Stimulated activated naive B cell treated with anti-CD40 and anti-IgM and Interleukin-4, amounts not matched to agents 10 μg/mL and 1 μg/mL and 100 μg/mL, for 72 hours (primary cell): ENCODE measurements at regions not wholly inside any gene's neighbourhood (a gene's known extent, or its start where the extent isn't known, plus 50 kb on each side); places are given as distances from the start of the nearest gene placed in this dataset.
"Not testable (repeated sequence)": the region's sequence is repeated elsewhere in the genome, so short reads cannot be mapped to it uniquely, and the experiment has no call there.

Source experiments
- ATAC-seq, 2 donors: fragments of 150-1000 bp; cut with Tn5 transposase; replicated peaks; 2 replicates each; pipeline ENCODE4 v1.10.0; 2021; ENCODE audit warnings: moderate library complexity in 1 of 2
- DNase-seq: peaks from one replicate; pipeline ENCODE4 v3.0.0; 2021
- H3K27ac Mint-ChIP-seq: one replicate; pipeline ENCODE4 v1.8.0; 2022; ENCODE audit warnings: mild to moderate bottlenecking, mixed read lengths
- H3K27me3 Mint-ChIP-seq, 2 donors: one replicate each; pipeline ENCODE4 v1.8.0; 2022; ENCODE audit warnings: mixed read lengths in 2 of 2
- H3K36me3 Mint-ChIP-seq, 2 donors: one replicate each; pipeline ENCODE4 v1.8.0; 2022; ENCODE audit warnings: mixed read lengths in 2 of 2, mild to moderate bottlenecking in 1 of 2
- H3K4me1 Mint-ChIP-seq, 2 donors: one replicate each; pipeline ENCODE4 v1.8.0; 2022; ENCODE audit warnings: mixed read lengths in 2 of 2, mild to moderate bottlenecking in 1 of 2
- H3K4me3 Mint-ChIP-seq, 2 donors: one replicate each; pipeline ENCODE4 v1.8.0; 2022; ENCODE audit warnings: mild to moderate bottlenecking in 2 of 2, mixed read lengths in 2 of 2, moderate library complexity in 1 of 2
- H3K9me3 Mint-ChIP-seq, 2 donors: one replicate each; pipeline ENCODE4 v1.8.0; 2022; ENCODE audit warnings: mixed read lengths in 2 of 2, mild to moderate bottlenecking in 1 of 2

DNA sequence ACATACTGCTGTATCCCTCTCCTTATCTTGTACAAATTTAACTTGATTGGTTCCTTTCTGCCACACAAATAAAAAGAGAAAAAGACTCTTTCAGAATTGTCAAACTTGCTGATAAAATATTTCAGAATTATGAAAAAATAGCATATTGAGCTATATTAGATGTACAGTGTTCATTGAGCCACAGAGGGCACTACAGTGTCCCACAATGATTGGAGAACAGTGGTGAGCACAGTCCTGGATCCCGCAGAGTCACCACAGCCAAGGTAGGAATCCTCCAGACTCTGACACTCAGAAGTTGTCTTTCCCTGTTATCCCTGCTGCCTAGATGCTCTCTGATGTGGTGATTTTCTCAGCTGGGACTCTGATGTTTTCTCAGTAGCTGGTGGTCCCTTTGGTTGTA, 1281.3 kb upstream of the ZEB2 start:
- Mint-ChIP-seq H3K9me3 (no peaks in the 10 kb centered on the region), H3K27ac (no peak overlapping the region)

DNA sequence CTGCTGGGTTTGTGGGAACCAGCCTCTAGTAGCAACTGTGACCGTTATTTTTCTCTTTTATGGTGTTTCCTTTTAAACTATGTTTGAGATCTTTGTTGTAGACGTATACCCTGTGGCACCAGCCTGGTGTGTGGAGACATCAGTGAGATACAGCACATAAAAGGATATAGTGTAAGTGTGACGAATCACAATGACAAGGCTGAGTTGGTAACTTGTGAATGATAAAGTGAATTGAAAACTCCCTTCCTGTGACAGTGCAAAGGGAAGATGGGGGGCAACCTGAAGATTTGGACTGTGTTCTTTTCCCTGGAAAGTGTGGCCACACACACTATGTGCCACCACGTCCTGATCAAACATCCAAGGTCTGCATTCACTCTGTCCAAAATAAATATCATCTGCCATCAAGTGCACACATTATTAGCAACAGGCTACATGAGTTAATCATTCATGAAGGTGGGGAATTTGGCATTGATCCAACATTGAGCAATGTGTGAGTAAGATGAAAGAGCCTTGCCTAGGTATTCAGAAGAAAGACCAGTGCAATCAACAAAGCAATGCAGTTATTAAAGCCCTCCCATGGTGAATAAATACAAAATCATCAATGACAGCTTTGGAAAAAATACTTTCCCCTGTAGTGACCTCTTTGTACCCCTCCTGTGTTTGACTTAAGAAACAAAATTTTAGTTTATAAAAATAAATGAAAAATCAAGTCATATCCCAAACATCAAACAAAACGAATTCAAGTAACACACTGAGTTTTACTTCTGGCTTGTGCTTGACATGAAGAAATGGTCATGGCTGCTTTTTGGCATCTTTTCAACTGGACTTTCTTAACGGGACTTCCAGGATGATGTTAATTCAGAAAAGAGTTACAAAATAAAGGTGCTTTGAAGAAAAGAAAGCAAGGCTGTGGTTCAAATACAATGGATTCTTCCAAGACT, 1280.5 kb upstream of the ZEB2 start:
- ATAC-seq (no peak), DNase-seq (no peak)
- H3K36me3 Mint-ChIP-seq: no peaks in the 10 kb centered on the region
- H3K4me1 Mint-ChIP-seq: no peaks in the 10 kb centered on the region
- peaks cover 0 to 3% of the 10 kb centered on the region in 2 donors for H3K27me3 Mint-ChIP-seq
- no peaks in the 10 kb centered on the region for H3K9me3 Mint-ChIP-seq
- no peak overlapping the region for H3K4me3 Mint-ChIP-seq
- H3K27ac Mint-ChIP-seq: no peak overlapping the region

More for the DNA sequence above, 1281.3 kb upstream of the ZEB2 start:
- no peak overlapping the region for H3K4me3 Mint-ChIP-seq
- DNase-seq: no peak
- H3K36me3 Mint-ChIP-seq: no peaks in the 10 kb centered on the region
- H3K27me3 Mint-ChIP-seq: peaks cover 0 to 3% of the 10 kb centered on the region in 2 donors
- ATAC-seq: no peak
- H3K4me1 Mint-ChIP-seq: no peaks in the 10 kb centered on the region

- DNase-seq (no peak), ATAC-seq (no peak)
- H3K36me3 Mint-ChIP-seq: no peaks in the 10 kb centered on the region
- H3K27ac Mint-ChIP-seq: no peak overlapping the region
- H3K4me3 Mint-ChIP-seq: no peak overlapping the region
- no peaks in the 10 kb centered on the region for H3K9me3 Mint-ChIP-seq
- peaks cover 0 to 3% of the 10 kb centered on the region in 2 donors for H3K27me3 Mint-ChIP-seq
- H3K4me1 Mint-ChIP-seq: no peaks in the 10 kb centered on the region
These were observed 1279.7 kb upstream of the ZEB2 start for GRCh38 chr2:145799595-145800108.

GRCh38 chr2:145798419-145798818, 1278.5 kb upstream of the ZEB2 start:
- ATAC-seq (no peak), DNase-seq (no peak)
- Mint-ChIP-seq H3K4me1 (no peaks in the 10 kb centered on the region), H3K36me3 (no peaks in the 10 kb centered on the region), H3K27me3 (peaks cover 0 to 3% of the 10 kb centered on the region in 2 donors), H3K9me3 (no peaks in the 10 kb centered on the region), H3K4me3 (no peak overlapping the region), H3K27ac (no peak overlapping the region)

GRCh38 chr2:145797692-145798091, 1277.8 kb upstream of the ZEB2 start:
- Mint-ChIP-seq H3K36me3 (no peaks in the 10 kb centered on the region), H3K9me3 (no peaks in the 10 kb centered on the region), H3K4me1 (no peaks in the 10 kb centered on the region), H3K27ac (no peak overlapping the region), H3K4me3 (no peak overlapping the region), H3K27me3 (peaks cover 0 to 3% of the 10 kb centered on the region in 2 donors)
- ATAC-seq (no peak), DNase-seq (no peak)

- H3K4me1 Mint-ChIP-seq: no peaks in the 10 kb centered on the region
- H3K4me3 Mint-ChIP-seq: no peak overlapping the region
- H3K27ac Mint-ChIP-seq: no peak overlapping the region
- no peak for ATAC-seq
- no peaks in the 10 kb centered on the region for H3K36me3 Mint-ChIP-seq
- H3K27me3 Mint-ChIP-seq: no peaks in the 10 kb centered on the region
- no peak for DNase-seq
- H3K9me3 Mint-ChIP-seq: peaks cover 0 to 2% of the 10 kb centered on the region in 2 donors
These were observed 1272.8 kb upstream of the ZEB2 start for GRCh38 chr2:145792745-145793144.

- H3K27ac Mint-ChIP-seq: no peak overlapping the region
- DNase-seq (no peak), ATAC-seq (no peak)
- no peak overlapping the region for H3K4me3 Mint-ChIP-seq
- H3K9me3 Mint-ChIP-seq: peaks cover 0 to 10% of the 10 kb centered on the region in 2 donors
- no peaks in the 10 kb centered on the region for H3K36me3 Mint-ChIP-seq
- H3K27me3 Mint-ChIP-seq: no peaks in the 10 kb centered on the region
- peaks cover 0 to 8% of the 10 kb centered on the region in 2 donors for H3K4me1 Mint-ChIP-seq
These were observed 1269.7 kb upstream of the ZEB2 start for GRCh38 chr2:145789636-145790035.

DNA sequence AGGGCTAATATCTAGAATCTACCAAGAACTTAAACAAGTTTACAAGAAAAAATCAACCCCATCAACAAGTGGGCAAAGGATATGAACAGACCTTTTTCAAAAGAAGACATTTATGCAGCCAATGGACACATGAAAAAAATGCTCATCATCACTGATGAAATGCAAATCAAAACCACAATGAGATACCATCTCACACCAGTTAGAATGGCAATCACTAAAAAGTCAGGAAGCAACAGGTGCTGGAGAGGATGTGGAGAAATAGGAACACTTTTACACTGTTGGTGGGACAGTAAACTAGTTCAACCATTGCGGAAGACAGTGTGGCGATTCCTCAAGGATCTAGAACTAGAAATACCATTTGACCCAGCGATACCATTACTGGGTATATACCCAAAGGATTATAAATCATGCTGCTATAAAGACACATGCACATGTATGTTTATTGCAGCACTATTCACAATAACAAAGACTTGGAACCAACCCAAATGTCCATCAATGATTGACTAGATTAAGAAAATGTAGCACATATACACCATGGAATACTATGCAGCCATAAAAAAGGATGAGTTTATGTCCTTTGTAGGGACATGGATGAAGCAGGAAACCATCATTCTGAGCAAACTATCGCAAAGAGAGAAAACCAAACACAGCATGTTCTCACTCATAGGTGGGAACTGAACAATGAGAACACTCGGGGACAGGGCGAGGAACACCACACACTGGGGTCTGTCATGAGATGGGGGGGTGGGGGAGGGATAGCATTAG, 1267.9 kb upstream of the ZEB2 start:
- not testable (repeated sequence) for H3K27ac Mint-ChIP-seq, H3K4me3 Mint-ChIP-seq, DNase-seq, H3K4me1 Mint-ChIP-seq, H3K27me3 Mint-ChIP-seq, ATAC-seq, H3K36me3 Mint-ChIP-seq
- H3K9me3 Mint-ChIP-seq: peaks cover 0 to 14% of the 10 kb centered on the region in 2 donors

DNA sequence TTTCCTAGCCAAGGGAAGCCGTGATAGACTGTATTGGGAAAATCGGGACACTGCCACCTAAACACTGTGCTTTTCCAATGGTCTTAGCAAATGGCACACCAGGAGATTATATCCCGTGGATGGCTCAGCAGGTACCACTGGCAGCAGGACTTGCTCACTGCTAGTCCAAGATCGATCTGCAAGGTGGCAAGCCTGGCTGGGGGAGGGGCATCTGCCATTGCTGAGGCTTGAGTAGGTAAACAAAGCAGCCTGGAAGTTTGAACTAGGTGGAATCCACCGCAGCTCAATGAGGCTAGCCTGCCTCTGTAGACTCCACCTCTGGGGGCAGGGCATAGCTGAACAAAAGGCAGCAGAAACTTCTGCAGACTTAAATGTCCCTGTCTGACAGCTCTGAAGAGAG, 1262.7 kb upstream of the ZEB2 start:
- not testable (repeated sequence) for H3K4me1 Mint-ChIP-seq, H3K27ac Mint-ChIP-seq, H3K36me3 Mint-ChIP-seq, DNase-seq, H3K4me3 Mint-ChIP-seq, ATAC-seq
- Mint-ChIP-seq H3K9me3 (peaks cover 0 to 14% of the 10 kb centered on the region in 2 donors), H3K27me3 (peaks cover 15 to 22% of the 10 kb centered on the region in 2 donors)

DNA sequence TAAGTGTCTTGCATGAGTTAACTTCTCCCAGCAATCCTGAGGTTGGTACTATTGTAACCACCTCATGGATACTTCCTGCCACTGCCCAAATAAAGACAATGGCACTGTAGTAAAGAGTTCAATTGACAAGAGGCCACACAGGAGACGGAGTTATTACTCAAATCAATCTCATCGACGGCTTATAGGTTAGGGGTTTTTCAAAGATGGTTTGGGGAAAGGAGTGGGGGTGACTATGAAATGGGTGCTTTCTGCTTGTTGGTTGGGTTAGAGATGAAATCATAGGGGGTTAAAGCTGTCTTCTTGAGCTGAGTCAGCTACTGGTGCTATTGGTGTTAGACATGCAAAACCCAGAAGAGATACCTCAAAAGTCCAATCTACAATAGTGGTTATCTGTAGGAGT, 1258.0 kb upstream of the ZEB2 start:
- H3K27me3 Mint-ChIP-seq: peaks cover 6 to 14% of the 10 kb centered on the region in 2 donors
- H3K36me3 Mint-ChIP-seq: no peaks in the 10 kb centered on the region
- H3K9me3 Mint-ChIP-seq: peaks cover 0 to 2% of the 10 kb centered on the region in 2 donors
- peaks cover 0 to 2% of the 10 kb centered on the region in 2 donors for H3K4me1 Mint-ChIP-seq
- DNase-seq (no peak), ATAC-seq (peak in 1 of 2 donors; percentile 51)
- no peak overlapping the region for H3K27ac Mint-ChIP-seq
- H3K4me3 Mint-ChIP-seq: no peak overlapping the region

DNA sequence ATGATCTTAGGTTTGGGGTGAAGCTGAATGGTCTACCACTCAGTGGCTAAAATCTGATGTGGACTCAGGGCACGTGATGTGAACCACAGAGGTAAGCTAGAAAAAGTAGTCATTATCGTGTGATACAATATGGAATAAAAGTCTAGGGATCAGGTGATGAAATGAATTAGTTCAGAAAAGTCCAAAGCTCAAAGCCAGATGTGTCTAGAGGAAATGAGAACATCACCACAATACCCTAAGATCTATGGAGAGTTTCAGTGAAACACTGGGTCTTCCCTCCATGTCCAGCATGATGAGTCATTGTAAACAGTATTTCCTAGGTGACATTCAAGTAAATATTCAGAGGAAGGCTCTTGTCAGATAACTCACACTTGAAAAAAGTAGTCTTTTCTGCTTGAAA, 1257.4 kb upstream of the ZEB2 start:
- Mint-ChIP-seq H3K4me3 (no peak overlapping the region), H3K36me3 (no peaks in the 10 kb centered on the region), H3K9me3 (peaks cover 0 to 1% of the 10 kb centered on the region in 2 donors), H3K4me1 (peaks cover 0 to 2% of the 10 kb centered on the region in 2 donors), H3K27me3 (peaks cover 5 to 13% of the 10 kb centered on the region in 2 donors), H3K27ac (peak overlapping the region; percentile 16)
- peak in 1 of 2 donors; percentile 43 for ATAC-seq
- DNase-seq: no peak

DNA sequence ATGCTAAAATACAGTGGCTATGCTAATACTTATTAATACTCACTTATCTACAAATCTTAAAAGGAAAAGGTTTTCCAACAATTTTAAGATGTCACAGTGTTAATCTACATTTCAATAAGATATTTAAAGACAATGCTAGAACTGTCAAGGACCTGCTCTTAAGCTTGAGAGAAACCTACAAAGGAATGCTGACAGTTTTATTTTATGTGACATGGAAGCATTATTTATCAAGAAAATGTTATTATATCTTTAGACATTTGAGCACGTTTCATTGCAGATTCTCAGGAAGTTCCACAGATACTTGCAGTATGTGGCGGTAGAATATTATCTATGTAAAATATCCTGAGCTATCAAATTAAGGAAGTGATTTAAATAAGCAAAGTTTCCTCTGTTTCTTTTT, 1255.7 kb upstream of the ZEB2 start:
- no peak for DNase-seq
- ATAC-seq: no peak
- H3K4me3 Mint-ChIP-seq: no peak overlapping the region
- peaks cover 0 to 2% of the 10 kb centered on the region in 2 donors for H3K27me3 Mint-ChIP-seq
- H3K9me3 Mint-ChIP-seq: no peaks in the 10 kb centered on the region
- no peak overlapping the region for H3K27ac Mint-ChIP-seq
- no peaks in the 10 kb centered on the region for H3K36me3 Mint-ChIP-seq
- H3K4me1 Mint-ChIP-seq: peaks cover 5 to 10% of the 10 kb centered on the region in 2 donors

- ATAC-seq: peak; percentile 83 to 88
- H3K4me3 Mint-ChIP-seq: no peak overlapping the region
These were observed 1251.6 kb upstream of the ZEB2 start for GRCh38 chr2:145771525-145771924.

DNA sequence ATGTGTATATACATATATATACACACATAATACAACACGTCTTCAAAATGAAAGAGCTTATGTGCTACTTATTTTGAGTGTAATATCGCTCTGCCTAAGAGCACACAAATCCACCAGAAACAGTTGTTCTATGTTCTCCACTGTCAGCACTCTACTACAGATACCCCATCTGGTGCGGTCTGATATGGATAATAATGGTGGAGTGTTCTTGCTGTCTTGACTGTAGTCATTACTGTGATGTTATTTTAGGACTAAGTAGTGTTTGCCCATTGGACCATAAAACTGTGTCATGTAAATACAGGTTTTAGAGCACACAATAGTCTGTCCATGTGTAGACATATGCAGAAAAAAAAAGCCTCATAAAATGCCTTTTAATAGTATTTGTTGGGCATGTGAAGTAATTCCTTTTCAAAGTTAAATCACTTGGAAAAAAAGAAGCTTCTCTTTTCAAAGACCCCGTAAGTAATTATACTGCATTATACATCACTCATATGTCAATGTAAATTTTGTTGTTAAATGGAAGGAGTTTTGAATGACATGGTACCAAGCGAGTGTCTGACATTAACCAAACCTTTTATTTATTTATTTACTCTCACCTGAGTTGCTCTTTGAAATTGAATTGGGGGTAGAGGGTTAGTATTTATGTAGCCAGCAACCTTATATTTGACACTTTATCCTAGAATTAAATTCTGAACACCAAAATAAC, 1249.2 kb upstream of the ZEB2 start:
- Mint-ChIP-seq H3K27me3 (no peaks in the 10 kb centered on the region), H3K9me3 (no peaks in the 10 kb centered on the region), H3K27ac (no peak overlapping the region), H3K36me3 (no peaks in the 10 kb centered on the region), H3K4me3 (no peak overlapping the region), H3K4me1 (peaks cover 3 to 10% of the 10 kb centered on the region in 2 donors)
- no peak for ATAC-seq
- no peak for DNase-seq

More at GRCh38 chr2:145771525-145771924, 1251.6 kb upstream of the ZEB2 start:
- Mint-ChIP-seq H3K4me1 (peaks cover 3 to 10% of the 10 kb centered on the region in 2 donors), H3K27me3 (no peaks in the 10 kb centered on the region), H3K27ac (no peak overlapping the region), H3K9me3 (no peaks in the 10 kb centered on the region), H3K36me3 (no peaks in the 10 kb centered on the region)
- no peak for DNase-seq
